MM.1S (cell line): ENCODE measurements at regions not wholly inside any gene's neighbourhood (a gene's known extent, or its start where the extent isn't known, plus 50 kb on each side); places are given as distances from the start of the nearest gene placed in this dataset.
"Not testable (repeated sequence)": the region's sequence is repeated elsewhere in the genome, so short reads cannot be mapped to it uniquely, and the experiment has no call there.

Experiments
- DNase-seq: peaks from one replicate; pipeline ENCODE4 v3.0.0-alpha.2; 2015
- H2AFZ ChIP-seq: fragments of 300-600 bp; sonication (generic); 2 replicates; pipeline ENCODE4 v1.6.0; 2016; ENCODE audit warnings: antibody characterized with exemption, low read length
- H3F3A ChIP-seq: fragments of 300-600 bp; sonication (generic); 2 replicates; pipeline ENCODE4 v1.6.1; 2016; ENCODE audit warnings: mild to moderate bottlenecking, antibody characterized with exemption, low read length, moderate library complexity, mixed read lengths; ENCODE audit not compliant: insufficient read depth
- H3K27ac ChIP-seq: fragments of 300-600 bp; sonication (generic); 2 replicates; pipeline ENCODE4 v1.5.1; 2016; ENCODE audit warnings: mild to moderate bottlenecking, low read length
- H3K27me3 ChIP-seq: fragments of 300-600 bp; sonication (generic); replicated peaks from 2 replicates; pipeline ENCODE4 v1.6.0; 2016; ENCODE audit warnings: low read length; ENCODE audit not compliant: insufficient read depth
- H3K36me3 ChIP-seq: fragments of 300-600 bp; sonication (generic); replicated peaks from 2 replicates; pipeline ENCODE4 v1.6.1; 2016; ENCODE audit warnings: mild to moderate bottlenecking, low read length, mixed read lengths; ENCODE audit not compliant: insufficient read depth
- H3K4me1 ChIP-seq: fragments of 300-600 bp; sonication (generic); 2 replicates; pipeline ENCODE4 v1.6.1; 2016; ENCODE audit warnings: low read length, mixed read lengths
- H3K4me2 ChIP-seq: fragments of 300-600 bp; sonication (generic); 2 replicates; pipeline ENCODE4 v1.6.0; 2016; ENCODE audit warnings: low read depth, low read length
- H3K4me3 ChIP-seq: fragments of 300-600 bp; sonication (generic); 2 replicates; pipeline ENCODE4 v1.5.1; 2016; ENCODE audit warnings: low read length, mixed read lengths
- H3K79me2 ChIP-seq: fragments of 300-600 bp; sonication (generic); 2 replicates; pipeline ENCODE4 v1.6.1; 2016; ENCODE audit warnings: mixed run types, low read length, mixed read lengths
- H3K9ac ChIP-seq: fragments of 300-600 bp; sonication (generic); 2 replicates; pipeline ENCODE4 v1.6.1; 2016; ENCODE audit warnings: low read length, mixed read lengths
- H3K9me2 ChIP-seq: fragments of 300-600 bp; sonication (generic); replicated peaks from 2 replicates; pipeline ENCODE4 v1.6.1; 2016; ENCODE audit warnings: mild to moderate bottlenecking, low read length, mixed read lengths; ENCODE audit not compliant: insufficient read depth
- H3K9me3 ChIP-seq: fragments of 300-600 bp; sonication (generic); replicated peaks from 2 replicates; pipeline ENCODE4 v1.6.1; 2016; ENCODE audit warnings: mild to moderate bottlenecking, low read length, mixed read lengths; ENCODE audit not compliant: insufficient read depth
- H4K20me1 ChIP-seq: fragments of 300-600 bp; sonication (generic); 2 replicates; pipeline ENCODE4 v1.6.1; 2016; ENCODE audit warnings: mild to moderate bottlenecking, low read length, moderate library complexity, mixed read lengths; ENCODE audit not compliant: insufficient read depth
- EZH2 ChIP-seq: fragments of 300-600 bp; sonication (generic); optimal IDR thresholded peaks from 2 replicates; pipeline ENCODE3; 2017; ENCODE audit warnings: low read depth, mild to moderate bottlenecking, antibody characterized with exemption, low read length, mixed read lengths
- EZH2phosphoT487 ChIP-seq: fragments of 300-600 bp; sonication (generic); IDR thresholded peaks from 2 replicates; pipeline ENCODE4 v1.6.1; 2018; ENCODE audit warnings: antibody characterized with exemption, low read length
- TF ChIP-seq, protein P1 (sequence below): fragments of 300-600 bp; sonication (generic); IDR thresholded peaks from 2 replicates; pipeline ENCODE4 v1.5.1; 2016; ENCODE audit warnings: antibody characterized with exemption, low read length, mixed read lengths

DNA sequence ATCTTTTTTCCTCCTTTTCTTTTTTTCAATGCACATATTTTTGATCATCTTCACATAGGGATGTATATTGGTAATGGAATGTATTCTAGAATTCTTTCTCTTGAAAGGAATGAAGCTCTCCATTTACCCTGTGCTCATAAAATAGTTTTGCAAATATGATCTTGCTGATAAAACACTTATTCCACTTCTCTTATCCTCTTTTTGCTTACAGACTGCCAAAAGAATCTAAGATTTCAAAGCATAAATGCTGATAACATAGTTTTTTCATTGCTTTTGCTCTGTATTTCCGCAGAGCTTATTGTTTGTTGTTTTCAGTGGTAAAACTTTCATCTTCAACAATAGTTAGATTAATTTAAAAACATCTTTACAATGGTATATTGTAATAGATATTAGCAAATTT, 350.5 kb downstream of the PAX1 start:
- H2AFZ ChIP-seq, result no peak overlapping the region

DNA sequence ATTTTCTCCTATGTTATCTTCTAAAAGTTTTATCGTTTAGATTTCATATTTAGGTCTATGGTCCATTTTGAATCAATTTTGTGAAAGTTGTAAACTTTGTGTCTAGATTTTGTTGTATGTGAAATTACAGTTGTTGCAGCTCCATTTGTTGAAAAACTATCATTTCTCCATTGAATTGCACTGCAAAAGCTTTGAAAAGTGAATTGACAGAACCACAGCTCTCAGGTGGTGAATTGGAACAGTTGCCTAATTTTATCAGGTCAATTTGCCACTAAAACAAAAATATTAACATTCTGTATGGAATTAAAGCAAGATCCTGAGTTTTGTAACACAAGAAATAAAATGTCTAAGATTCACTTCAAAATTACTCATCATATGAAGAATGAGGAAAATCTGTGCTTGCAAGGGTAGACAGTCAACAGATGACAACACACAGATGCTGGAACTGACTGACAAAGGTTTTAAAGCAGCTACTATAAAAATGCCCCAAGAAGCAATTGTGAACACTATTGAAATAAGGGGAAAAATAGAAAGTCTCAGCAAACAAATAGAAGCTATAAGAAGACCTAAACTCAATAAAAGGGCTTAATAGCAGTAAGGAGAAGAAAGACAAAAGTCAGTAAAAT, 346.7 kb downstream of the PAX1 start:
- H3F3A ChIP-seq, result no peaks in the 10 kb centered on the region
- H3K27ac ChIP-seq, result no peak overlapping the region
- no peak for DNase-seq
- TF ChIP-seq, protein P1, sequence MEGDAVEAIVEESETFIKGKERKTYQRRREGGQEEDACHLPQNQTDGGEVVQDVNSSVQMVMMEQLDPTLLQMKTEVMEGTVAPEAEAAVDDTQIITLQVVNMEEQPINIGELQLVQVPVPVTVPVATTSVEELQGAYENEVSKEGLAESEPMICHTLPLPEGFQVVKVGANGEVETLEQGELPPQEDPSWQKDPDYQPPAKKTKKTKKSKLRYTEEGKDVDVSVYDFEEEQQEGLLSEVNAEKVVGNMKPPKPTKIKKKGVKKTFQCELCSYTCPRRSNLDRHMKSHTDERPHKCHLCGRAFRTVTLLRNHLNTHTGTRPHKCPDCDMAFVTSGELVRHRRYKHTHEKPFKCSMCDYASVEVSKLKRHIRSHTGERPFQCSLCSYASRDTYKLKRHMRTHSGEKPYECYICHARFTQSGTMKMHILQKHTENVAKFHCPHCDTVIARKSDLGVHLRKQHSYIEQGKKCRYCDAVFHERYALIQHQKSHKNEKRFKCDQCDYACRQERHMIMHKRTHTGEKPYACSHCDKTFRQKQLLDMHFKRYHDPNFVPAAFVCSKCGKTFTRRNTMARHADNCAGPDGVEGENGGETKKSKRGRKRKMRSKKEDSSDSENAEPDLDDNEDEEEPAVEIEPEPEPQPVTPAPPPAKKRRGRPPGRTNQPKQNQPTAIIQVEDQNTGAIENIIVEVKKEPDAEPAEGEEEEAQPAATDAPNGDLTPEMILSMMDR, result no peak
- TF ChIP-seq EZH2 (no peak), EZH2phosphoT487 (no peak)
- H3K9me3 ChIP-seq, result no peaks in the 10 kb centered on the region
- no peak overlapping the region for H2AFZ ChIP-seq
- H3K79me2 ChIP-seq, result no peaks in the 10 kb centered on the region
- no peak overlapping the region for H3K4me2 ChIP-seq
- H3K9me2 ChIP-seq, result no peaks in the 10 kb centered on the region
- no peak overlapping the region for H3K4me3 ChIP-seq
- H3K9ac ChIP-seq, result no peak overlapping the region
- no peaks in the 10 kb centered on the region for H4K20me1 ChIP-seq
- H3K27me3 ChIP-seq, result no peaks in the 10 kb centered on the region
- H3K4me1 ChIP-seq, result 0 out of 2 replicates have a peak, but pooled peaks cover 8% of the 10 kb centered on the region
- no peaks in the 10 kb centered on the region for H3K36me3 ChIP-seq

More for the DNA sequence above, 350.5 kb downstream of the PAX1 start:
- no peak overlapping the region for H3K27ac ChIP-seq
- H3K4me2 ChIP-seq, result no peak overlapping the region
- peaks cover 7% of the 10 kb centered on the region for H3F3A ChIP-seq
- TF ChIP-seq, protein P1, result no peak
- TF ChIP-seq EZH2phosphoT487, result no peak
- no peak for TF ChIP-seq EZH2
- H3K9me3 ChIP-seq, result no peaks in the 10 kb centered on the region
- H3K4me1 ChIP-seq, result peaks cover 27% of the 10 kb centered on the region
- no peaks in the 10 kb centered on the region for H4K20me1 ChIP-seq
- no peak for DNase-seq
- no peak overlapping the region for H3K9ac ChIP-seq
- no peaks in the 10 kb centered on the region for H3K36me3 ChIP-seq
- H3K79me2 ChIP-seq, result no peaks in the 10 kb centered on the region
- H3K27me3 ChIP-seq, result no peaks in the 10 kb centered on the region
- no peak overlapping the region for H3K4me3 ChIP-seq
- H3K9me2 ChIP-seq, result no peaks in the 10 kb centered on the region

DNA sequence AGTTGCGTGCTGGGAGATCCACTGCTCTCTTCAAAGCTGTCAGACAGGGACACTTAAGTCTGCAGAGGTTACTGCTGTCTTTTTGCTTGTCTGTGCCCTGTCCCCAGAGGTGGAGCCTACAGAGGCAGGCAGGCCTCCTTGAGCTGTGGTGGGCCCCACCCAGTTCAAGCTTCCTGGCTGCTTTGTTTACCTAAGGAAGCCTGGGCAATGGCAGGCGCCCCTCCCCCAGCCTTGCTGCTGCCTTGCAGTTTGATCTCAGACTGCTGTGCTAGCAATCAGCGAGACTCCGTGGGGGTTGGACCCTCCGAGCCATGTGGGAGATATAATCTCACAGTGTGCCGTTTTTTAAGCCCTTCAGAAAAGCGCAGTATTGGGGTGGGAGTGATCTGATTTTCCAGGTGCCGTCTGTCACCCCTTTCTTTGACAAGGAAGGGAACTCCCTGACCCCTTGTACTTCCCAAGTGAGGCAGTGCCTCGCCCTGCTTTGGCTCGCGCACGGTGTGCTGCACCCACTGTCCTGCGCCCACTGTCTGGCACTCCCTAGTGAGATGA, 340.6 kb downstream of the PAX1 start:
- not testable (repeated sequence) for H3K79me2 ChIP-seq, H2AFZ ChIP-seq, H3K4me1 ChIP-seq, H3K27ac ChIP-seq, H3K27me3 ChIP-seq, H3K4me2 ChIP-seq, H3K36me3 ChIP-seq, H3K9ac ChIP-seq, H3K9me2 ChIP-seq, H3F3A ChIP-seq, H4K20me1 ChIP-seq, H3K9me3 ChIP-seq, DNase-seq, H3K4me3 ChIP-seq

DNA sequence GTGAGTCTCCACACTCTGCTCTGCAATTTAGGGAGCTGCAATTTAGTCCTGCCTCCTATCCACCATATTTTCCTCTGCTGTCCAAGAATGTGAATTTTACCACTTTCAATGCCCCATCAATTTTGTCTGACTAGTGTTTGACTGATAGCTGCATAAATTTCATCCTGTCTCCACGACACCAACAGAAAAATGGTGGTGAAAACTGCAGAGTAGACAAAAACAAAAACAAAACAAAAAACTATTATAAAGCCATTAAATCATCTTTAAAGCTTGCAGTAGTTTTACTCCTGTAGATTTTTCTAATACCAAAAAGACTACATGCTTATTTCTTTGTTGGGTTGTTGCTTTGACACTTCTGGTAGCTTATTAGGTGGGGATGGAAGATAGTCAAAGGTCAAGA, 322.0 kb downstream of the PAX1 start:
- H4K20me1 ChIP-seq, result no peaks in the 10 kb centered on the region
- H3K4me3 ChIP-seq, result no peak overlapping the region
- H2AFZ ChIP-seq, result no peak overlapping the region
- H3K79me2 ChIP-seq, result no peaks in the 10 kb centered on the region
- H3K9me2 ChIP-seq, result no peaks in the 10 kb centered on the region
- no peaks in the 10 kb centered on the region for H3F3A ChIP-seq
- no peaks in the 10 kb centered on the region for H3K27me3 ChIP-seq
- H3K9me3 ChIP-seq, result no peaks in the 10 kb centered on the region
- H3K9ac ChIP-seq, result no peak overlapping the region
- no peak overlapping the region for H3K4me2 ChIP-seq
- DNase-seq, result no peak
- H3K4me1 ChIP-seq, result no peaks in the 10 kb centered on the region
- TF ChIP-seq EZH2 (no peak), EZH2phosphoT487 (no peak)
- TF ChIP-seq, protein P1, result no peak
- no peak overlapping the region for H3K27ac ChIP-seq
- no peaks in the 10 kb centered on the region for H3K36me3 ChIP-seq
